Osteoblast (primary cell): ENCODE measurements at regions not wholly inside any gene's neighbourhood (a gene's known extent, or its start where the extent isn't known, plus 50 kb on each side); places are given as distances from the start of the nearest gene placed in this dataset.
"Not testable (repeated sequence)": the region's sequence is repeated elsewhere in the genome, so short reads cannot be mapped to it uniquely, and the experiment has no call there.

Source experiments
- DNase-seq: peaks from one replicate; pipeline ENCODE4 v3.0.0; 2011; ENCODE audit warnings: low spot score, mixed read lengths; ENCODE audit not compliant: insufficient read length; ENCODE audit errors: missing footprints
- H2AFZ ChIP-seq: 2 replicates; pipeline ENCODE4 v1.6.0; 2011; ENCODE audit warnings: mild to moderate bottlenecking, low read length
- H3K27ac ChIP-seq: 2 replicates; pipeline ENCODE4 v1.5.1; 2011; ENCODE audit warnings: mild to moderate bottlenecking, low read depth, low read length, moderate library complexity
- H3K27me3 ChIP-seq: 2 replicates; pipeline ENCODE4 v1.6.0; 2012; ENCODE audit warnings: mild to moderate bottlenecking, control low read depth, inconsistent platforms, low read length, moderate library complexity; ENCODE audit not compliant: insufficient read depth
- H3K36me3 ChIP-seq: 2 replicates; pipeline ENCODE4 v1.5.1; 2011; ENCODE audit warnings: mild to moderate bottlenecking, low read length, control low read depth, moderate library complexity; ENCODE audit not compliant: insufficient read depth
- H3K4me1 ChIP-seq: 2 replicates; pipeline ENCODE4 v1.5.1; 2011; ENCODE audit warnings: mild to moderate bottlenecking, low read length, control low read depth, moderate library complexity; ENCODE audit not compliant: insufficient read depth
- H3K4me2 ChIP-seq: 2 replicates; pipeline ENCODE4 v1.6.0; 2011; ENCODE audit warnings: mild to moderate bottlenecking, low read length; ENCODE audit not compliant: insufficient read depth
- H3K4me3 ChIP-seq: fragments of 200-600 bp; sonication (generic); 3 replicates; pipeline ENCODE4 v1.5.1; 2012; ENCODE audit warnings: mild to moderate bottlenecking, low read length, inconsistent platforms; ENCODE audit not compliant: insufficient read depth
- H3K79me2 ChIP-seq: 2 replicates; pipeline ENCODE4 v1.6.0; 2012; ENCODE audit warnings: mild to moderate bottlenecking, low read length, control low read depth, inconsistent platforms; ENCODE audit not compliant: insufficient read depth
- H3K9me3 ChIP-seq: 2 replicates; pipeline ENCODE4 v1.5.1; 2011; ENCODE audit warnings: low read depth, low read length, control low read depth
- H4K20me1 ChIP-seq: 2 replicates; pipeline ENCODE4 v1.6.0; 2012; ENCODE audit warnings: mild to moderate bottlenecking, low read length, control low read depth; ENCODE audit not compliant: insufficient read depth
- CTCF ChIP-seq: IDR thresholded peaks from 2 replicates; pipeline ENCODE4 v1.5.1; 2011; ENCODE audit warnings: mild to moderate bottlenecking, low read depth, low read length, moderate library complexity; ENCODE audit errors: extremely low read depth

DNA sequence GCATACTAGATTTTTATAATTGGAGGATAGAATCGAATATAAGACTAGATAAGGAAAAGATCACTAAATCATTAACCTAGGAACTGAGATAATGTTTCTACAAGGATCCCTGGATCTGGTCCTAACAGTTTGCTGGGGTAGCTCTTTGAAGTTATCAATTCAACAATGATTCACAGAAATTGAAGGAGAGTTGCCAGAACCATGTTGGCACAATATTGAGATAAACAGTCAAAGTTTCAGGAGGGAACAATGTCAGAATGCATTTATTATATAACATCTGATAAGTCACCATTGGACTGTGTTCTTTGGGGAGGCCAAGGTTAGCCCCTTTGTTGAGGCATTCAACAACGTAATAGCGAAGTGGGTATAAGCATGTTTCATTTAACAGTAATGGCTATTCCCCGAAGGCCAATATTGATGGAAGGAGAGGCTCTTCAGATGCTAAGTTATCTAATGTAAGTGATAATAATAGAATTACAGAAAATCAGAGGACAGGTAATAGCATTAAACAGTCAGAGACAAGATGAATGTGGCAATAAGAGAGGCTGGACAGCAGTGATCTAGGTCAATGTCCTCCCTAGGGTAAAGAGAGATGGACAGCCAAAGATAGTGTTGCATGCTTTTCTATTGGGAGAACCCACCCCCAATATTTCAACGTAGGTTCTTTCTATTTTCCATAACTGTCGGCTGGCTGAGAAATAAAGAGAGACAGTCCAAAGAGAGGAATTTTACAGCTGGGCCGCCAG is 604.8 kb upstream of the GYPC start:
- Histone ChIP-seq H3K79me2 (no peaks in the 10 kb centered on the region), H3K4me2 (no peak overlapping the region), H4K20me1 (no peaks in the 10 kb centered on the region), H3K27me3 (no peaks in the 10 kb centered on the region), H3K4me3 (no peak overlapping the region), H3K36me3 (no peaks in the 10 kb centered on the region), H3K27ac (no peak overlapping the region), H3K4me1 (no peaks in the 10 kb centered on the region), H2AFZ (no peak overlapping the region), H3K9me3 (no peaks in the 10 kb centered on the region)
- no peak for DNase-seq
- TF ChIP-seq CTCF: no peak

GRCh38 chr2:126051737-126052240 is 604.2 kb upstream of the GYPC start:
- H3K36me3 ChIP-seq, H4K20me1 ChIP-seq, H3K27ac ChIP-seq, DNase-seq, H3K79me2 ChIP-seq, H3K4me1 ChIP-seq, H2AFZ ChIP-seq, H3K4me3 ChIP-seq, H3K4me2 ChIP-seq, H3K9me3 ChIP-seq, H3K27me3 ChIP-seq: not testable (repeated sequence)

- H3K27me3 ChIP-seq: no peaks in the 10 kb centered on the region
- no peaks in the 10 kb centered on the region for H3K36me3 ChIP-seq
- H3K4me1 ChIP-seq: no peaks in the 10 kb centered on the region
- no peak overlapping the region for H3K4me2 ChIP-seq
- H3K79me2 ChIP-seq: no peaks in the 10 kb centered on the region
- no peaks in the 10 kb centered on the region for H4K20me1 ChIP-seq
- no peak for TF ChIP-seq CTCF
- no peak for DNase-seq
- H2AFZ ChIP-seq: no peak overlapping the region
- no peak overlapping the region for H3K4me3 ChIP-seq
- no peak overlapping the region for H3K27ac ChIP-seq
- H3K9me3 ChIP-seq: peaks cover 2% of the 10 kb centered on the region
Observed at GRCh38 chr2:126059379-126059778, 596.6 kb upstream of the GYPC start.

DNA sequence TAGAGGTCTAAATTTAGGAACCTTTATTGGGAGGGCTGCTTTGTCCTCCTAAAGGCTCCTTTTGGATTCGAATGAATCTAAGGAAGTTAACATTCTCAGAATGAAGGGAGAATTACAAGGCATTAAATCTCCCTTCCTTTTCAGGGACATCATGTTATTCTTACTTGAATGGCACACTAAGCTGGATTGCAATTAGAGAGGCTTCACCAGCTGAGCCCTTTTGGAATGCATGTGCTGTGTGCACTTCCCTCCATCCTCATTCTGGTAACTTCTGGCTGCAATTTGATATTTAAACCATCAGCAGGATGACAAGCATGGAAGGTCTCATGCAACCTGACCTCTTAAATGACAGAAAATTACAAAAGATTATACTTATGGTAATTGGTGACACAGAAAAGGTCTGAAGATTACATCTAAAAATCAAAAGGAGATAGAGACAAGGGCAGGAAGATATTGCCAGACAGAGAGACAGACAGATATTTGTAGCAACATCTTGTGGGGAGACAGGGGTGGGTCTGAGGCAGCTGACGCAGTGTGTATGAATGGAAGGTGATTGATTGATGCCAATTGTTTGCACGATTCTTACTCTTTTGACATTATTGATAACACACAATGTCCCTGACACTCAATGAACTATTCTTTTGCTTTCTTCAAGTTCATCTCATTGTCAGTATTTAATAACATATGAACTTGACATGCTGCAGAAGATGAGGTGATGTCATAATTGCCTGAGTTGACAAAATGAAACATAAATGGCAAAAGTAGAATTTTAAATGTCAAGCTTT is 570.8 kb upstream of the GYPC start:
- H2AFZ ChIP-seq: no peak overlapping the region
- H4K20me1 ChIP-seq: no peaks in the 10 kb centered on the region
- no peaks in the 10 kb centered on the region for H3K4me1 ChIP-seq
- H3K27me3 ChIP-seq: no peaks in the 10 kb centered on the region
- DNase-seq: no peak
- no peak overlapping the region for H3K4me3 ChIP-seq
- TF ChIP-seq CTCF: no peak
- H3K79me2 ChIP-seq: no peaks in the 10 kb centered on the region
- H3K9me3 ChIP-seq: peaks cover 5% of the 10 kb centered on the region
- H3K4me2 ChIP-seq: no peak overlapping the region
- no peak overlapping the region for H3K27ac ChIP-seq
- H3K36me3 ChIP-seq: no peaks in the 10 kb centered on the region
